K562 (cell line): ENCODE measurements at regions not wholly inside any gene's neighbourhood (a gene's known extent, or its start where the extent isn't known, plus 50 kb on each side); places are given as distances from the start of the nearest gene placed in this dataset.

Experiments used
- ATAC-seq: fragments of 200-7000 bp; cut with Tn5 transposase; 3 replicates; pipeline ENCODE4 v1.9.1; 2020; ENCODE audit warnings: moderate library complexity
- BruUV-seq: library from RNA; stranded (reverse); fragments of 400-500 nt; replicated peaks from 2 replicates; lab custom pipeline; 2021; lab: Mats Ljungman, UMichigan
- CTCF ChIA-PET: fragments of 300-600 bp; formaldehyde crosslinking; extraction: SDS; loops from one replicate; lab custom pipeline; 2021; ENCODE audit warnings: low intra/inter-chr PET ratio; lab: Yijun Ruan, JAX
- POLR2A ChIA-PET: fragments of 300-600, 350-650 bp; sonication (Branson Sonifier 250); formaldehyde crosslinking; extraction: SDS; loops from one replicate; lab custom pipeline; 2021; ENCODE audit warnings: antibody characterized with exemption, inconsistent platforms; lab: Yijun Ruan, JAX
- DNase-seq, 4 experiments: peaks; one replicate each; pipeline versions ENCODE4 v3.0.0 to v3.0.0-alpha.2; 2011 to 2018; ENCODE audit warnings: low spot score in 3 of 4, mixed read lengths in 3 of 4; ENCODE audit errors: extremely low read depth in 1 of 4
- FAIRE-seq: peaks from 2 replicates; lab custom pipeline; 2011; peaks lifted over from hg19 to GRCh38; lab: Jason Lieb, UNC
- H2AFZ ChIP-seq: 2 replicates; pipeline ENCODE4 v1.6.0; 2011; ENCODE audit warnings: low read depth, low read length, control low read depth, inconsistent platforms
- H3K27ac ChIP-seq: fragments of 200-600 bp; 3 replicates; pipeline ENCODE4 v1.8.0; 2011; ENCODE audit warnings: low read depth, mild to moderate bottlenecking, control low read depth, inconsistent platforms, low read length, moderate library complexity, mixed read lengths; ENCODE audit errors: extremely low read depth
- H3K27me3 ChIP-seq, 2 experiments: fragments of 300-600 bp in 1 of 2; 2 replicates in 1 of 2; 3 replicates in 1 of 2; pipeline versions ENCODE4 v1.6.0 to v1.8.0; 2011; ENCODE audit warnings: inconsistent platforms in 2 of 2, low read length in 2 of 2, mild to moderate bottlenecking in 1 of 2, mixed read lengths in 1 of 2, moderate library complexity in 1 of 2; ENCODE audit not compliant: control insufficient read depth in 2 of 2, insufficient read depth in 2 of 2
- H3K36me3 ChIP-seq: fragments of 300-600 bp; 3 replicates; pipeline ENCODE4 v1.8.0; 2011; ENCODE audit warnings: mild to moderate bottlenecking, low read length, inconsistent platforms; ENCODE audit not compliant: control insufficient read depth, insufficient read depth
- H3K4me1 ChIP-seq, 2 experiments: fragments of 200-600 bp in 1 of 2; replicated peaks in 1 of 2; 2 replicates in 1 of 2; 3 replicates in 1 of 2; pipeline versions ENCODE4 v1.5.1 to v1.8.0; 2011; ENCODE audit warnings: inconsistent platforms in 2 of 2, low read length in 2 of 2, mild to moderate bottlenecking in 1 of 2, mixed read lengths in 1 of 2, moderate library complexity in 1 of 2; ENCODE audit not compliant: control insufficient read depth in 2 of 2, insufficient read depth in 2 of 2
- H3K4me2 ChIP-seq: 2 replicates; pipeline ENCODE4 v1.6.1; 2011; ENCODE audit warnings: low read length, control low read depth, inconsistent platforms, mixed read lengths; ENCODE audit not compliant: insufficient read depth
- H3K4me3 ChIP-seq: fragments of 200-600 bp; sonication (generic), shearing (Covaris generic); 2 replicates; pipeline ENCODE4 v1.5.1; 2016; ENCODE audit warnings: control low read depth, inconsistent platforms
- H3K79me2 ChIP-seq: fragments of 200-600 bp; 3 replicates; pipeline ENCODE4 v1.8.0; 2011; ENCODE audit warnings: low read length, inconsistent platforms; ENCODE audit not compliant: control insufficient read depth, insufficient read depth
- H3K9ac ChIP-seq, 2 experiments: 2 replicates each; pipeline versions ENCODE4 v1.6.0 to v1.6.1; 2011; ENCODE audit warnings: low read depth in 2 of 2, low read length in 2 of 2, control low read depth in 1 of 2, inconsistent platforms in 1 of 2, mild to moderate bottlenecking in 1 of 2, mixed read lengths in 1 of 2; ENCODE audit not compliant: insufficient read depth in 1 of 2
- H3K9me1 ChIP-seq: one replicate; pipeline ENCODE4 v1.6.0; 2011; ENCODE audit warnings: inconsistent platforms, mild to moderate bottlenecking, low read length, moderate library complexity; ENCODE audit not compliant: control insufficient read depth, insufficient read depth
- H3K9me3 ChIP-seq: replicated peaks from 2 replicates; pipeline ENCODE4 v1.5.1; 2011; ENCODE audit warnings: low read depth, low read length, inconsistent platforms; ENCODE audit not compliant: control insufficient read depth, insufficient read depth
- H4K20me1 ChIP-seq: replicated peaks from 2 replicates; pipeline ENCODE4 v1.6.1; 2011; ENCODE audit warnings: low read length, inconsistent platforms, mixed read lengths; ENCODE audit not compliant: control insufficient read depth, insufficient read depth
- ADNP ChIP-seq: fragments of 200-800 bp; sonication (Bioruptor generic); IDR thresholded peaks from 2 replicates; pipeline ENCODE4 v1.6.1; 2016; ENCODE audit warnings: missing genetic modification characterization, missing compliant biosample characterization
- CEBPG ChIP-seq, 3 experiments: fragments of 200-800 bp in 1 of 3; sonication (Bioruptor generic) in 1 of 3; sonication (generic) in 1 of 3; formaldehyde crosslinking in 1 of 3; IDR thresholded peaks in 2 of 3; conservative IDR thresholded peaks in 1 of 3; 2 replicates each; pipeline versions ENCODE4 v1.6.1 to v1.8.0; 2016 to 2022; ENCODE audit warnings: missing compliant biosample characterization in 2 of 3, missing genetic modification characterization in 2 of 3, mild to moderate bottlenecking in 1 of 3, missing genetic modification reagents in 1 of 3
- CHD2 ChIP-seq: IDR thresholded peaks from 2 replicates; pipeline ENCODE4 v1.6.1; 2011; ENCODE audit warnings: low read depth, low read length
- CLOCK ChIP-seq: fragments of 250-450 bp; sonication (Bioruptor Pico); IDR thresholded peaks from 2 replicates; pipeline ENCODE4 v1.4.0; 2020; ENCODE audit warnings: mild to moderate bottlenecking, moderate library complexity, borderline replicate concordance
- FOXK2 ChIP-seq, 2 experiments: fragments of 450-650 bp; IDR thresholded peaks in 1 of 2; conservative IDR thresholded peaks in 1 of 2; 2 replicates each; pipeline ENCODE4 v1.6.1; 2016; ENCODE audit warnings: low read depth in 2 of 2, mild to moderate bottlenecking in 1 of 2
- HCFC1 ChIP-seq: IDR thresholded peaks from 2 replicates; pipeline ENCODE4 v1.6.1; 2012; ENCODE audit warnings: low read depth, low read length, improper control_type of control experiment
- L3MBTL2 ChIP-seq: fragments of 450-650 bp; IDR thresholded peaks from 2 replicates; pipeline ENCODE4 v1.6.1; 2016; ENCODE audit warnings: mild to moderate bottlenecking, moderate library complexity
- MITF ChIP-seq: IDR thresholded peaks from 2 replicates; pipeline ENCODE4 v1.6.1; 2014; ENCODE audit warnings: antibody characterized with exemption
- RBM39 ChIP-seq: fragments of 200-400 bp; formaldehyde crosslinking; optimal IDR thresholded peaks from 2 replicates; pipeline ENCODE3; 2018; ENCODE audit warnings: low read depth, low read length
- RFX7 ChIP-seq: fragments of 250-450 bp; sonication (Bioruptor Pico); IDR thresholded peaks from 2 replicates; pipeline ENCODE4 v1.5.1; 2021; ENCODE audit warnings: mild to moderate bottlenecking
- TCF3 ChIP-seq: sonication (generic); formaldehyde crosslinking; IDR thresholded peaks from 2 replicates; pipeline ENCODE4 v1.4.0; 2020; ENCODE audit warnings: mild to moderate bottlenecking, missing genetic modification reagents
- ZBTB11 ChIP-seq, 3 experiments: fragments of 200-800 bp in 1 of 3; fragments of 250-450 bp in 1 of 3; fragments of 450-650 bp in 1 of 3; sonication (Bioruptor Pico) in 1 of 3; sonication (Bioruptor generic) in 1 of 3; formaldehyde crosslinking in 1 of 3; IDR thresholded peaks; 2 replicates each; pipeline versions ENCODE4 v1.6.1 to v1.8.0; 2016 to 2022; ENCODE audit warnings: mild to moderate bottlenecking in 2 of 3, missing genetic modification characterization in 2 of 3, missing compliant biosample characterization in 1 of 3, moderate library complexity in 1 of 3
- ZNF830 ChIP-seq: fragments of 250-450 bp; sonication (Bioruptor Pico); IDR thresholded peaks from 2 replicates; pipeline ENCODE4 v1.5.0; 2021; ENCODE audit warnings: mild to moderate bottlenecking
- WGBS: fragments of 100-300 bp; shearing (Covaris generic); methylation state at CpG from one replicate; pipeline ENCODE4 v1.1.6; 2016; ENCODE audit warnings: low coverage, mixed read lengths; ENCODE audit not compliant: insufficient coverage; ENCODE audit errors: missing lambda C conversion rate; 5-methylcytosine and 5-hydroxymethylcytosine counted together
- in situ Hi-C: fragments of 300-500 bp; cut with MboI; formaldehyde crosslinking; loops from 4 replicates; pipeline ENCODE4 v1.15.0; 2018; ENCODE audit warnings: inconsistent platforms, mixed read lengths
- intact Hi-C: fragments of 100-400 bp; cut with micrococcal nuclease; formaldehyde crosslinking; loops from 2 replicates; pipeline ENCODE4 v1.14.2; 2022

- no peak for TF ChIP-seq RFX7
Measured at GRCh38 chr20:61057443-61058121, 194.5 kb upstream of the CDH4 start (continued).

DNA sequence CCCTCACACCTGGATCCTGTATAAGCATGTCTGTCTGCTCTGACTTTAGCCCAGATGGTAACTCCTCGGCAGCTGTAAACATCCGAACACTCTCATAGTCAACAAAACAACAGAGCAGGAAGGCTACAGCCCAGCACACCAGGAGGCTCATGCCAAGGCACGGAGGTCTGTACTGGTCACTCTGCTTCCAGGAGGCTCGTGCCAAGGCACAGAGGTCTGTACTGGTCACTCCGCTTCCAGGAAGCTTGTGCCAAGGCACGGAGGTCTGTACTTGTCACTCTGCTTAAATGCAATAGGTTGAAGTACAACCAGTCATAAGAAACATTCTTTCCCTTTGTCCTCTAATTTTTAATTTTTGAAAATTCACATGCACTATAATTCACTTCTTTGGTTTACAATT is 190.1 kb upstream of the CDH4 start:
- ChIA-PET POLR2A (no interaction called here), CTCF (no interaction called here)
- in situ Hi-C loops, result no loop called here
- Histone ChIP-seq H3K9me1 (no peaks in the 10 kb centered on the region), H3K4me3 (no peak overlapping the region), H3K27me3 (peaks cover 0 to 8% of the 10 kb centered on the region in 2 experiments; a peak in 1 of 5 replicates), H3K79me2 (no peaks in the 10 kb centered on the region), H3K4me1 (no peaks in the 10 kb centered on the region), H2AFZ (no peak overlapping the region), H3K27ac (no peak overlapping the region), H3K9ac (no peak overlapping the region), H3K4me2 (no peak overlapping the region), H3K36me3 (no peaks in the 10 kb centered on the region), H3K9me3 (no peaks in the 10 kb centered on the region), H4K20me1 (no peaks in the 10 kb centered on the region)
- no TSS peak for BruUV-seq
- no peak for DNase-seq
- no peak for ATAC-seq
- no peak for FAIRE-seq
- WGBS, result 2% methylated on average over 6 of the region's 6 CpGs
- intact Hi-C loops, result no loop called here
- TF ChIP-seq CLOCK (no peak), CEBPG (CRISPR knock-in tag; IDR thresholded peaks at IDR 0.05) (no peak), CEBPG (tag; conservative IDR thresholded peaks at IDR 0.05 in 1 of 2, IDR thresholded peaks at IDR 0.05 in 1 of 2) (no peak), ZBTB11 (CRISPR knock-in tag; IDR thresholded peaks at IDR 0.05) (no peak), ADNP (tag) (no peak), TCF3 (CRISPR knock-in tag) (no peak), ZNF830 (CRISPR knock-in tag) (no peak), L3MBTL2 (no peak), HCFC1 (no peak), CHD2 (no peak), MITF (no peak), FOXK2 (conservative IDR thresholded peaks at IDR 0.05 in 1 of 2, IDR thresholded peaks at IDR 0.05 in 1 of 2; ENCODE audit: low read depth in 2 of 2) (no peak), RBM39 (no peak)
